Caco-2 (cell line): ENCODE measurements at regions not wholly inside any gene's neighbourhood (a gene's known extent, or its start where the extent isn't known, plus 50 kb on each side); places are given as distances from the start of the nearest gene placed in this dataset.
"Not testable (repeated sequence)": the region's sequence is repeated elsewhere in the genome, so short reads cannot be mapped to it uniquely, and the experiment has no call there.

Experiments used
- BruUV-seq: library from RNA; stranded (reverse); fragments of 400-500 nt; replicated peaks from 2 replicates; lab custom pipeline; 2021; lab: Mats Ljungman, UMichigan
- CTCF ChIA-PET: fragments of 300-600 bp; sonication (Branson Sonifier 250); formaldehyde crosslinking; loops from one replicate; lab custom pipeline; 2022; ENCODE audit warnings: antibody characterized with exemption; lab: Charles Lee
- POLR2A ChIA-PET: fragments of 300-600 bp; sonication (Branson Sonifier 250); formaldehyde crosslinking; loops from one replicate; lab custom pipeline; 2022; ENCODE audit warnings: antibody characterized with exemption; lab: Charles Lee
- DNase-seq, 2 experiments: peaks; one replicate each; pipeline versions ENCODE4 v3.0.0 to v3.0.0-alpha.2; 2020 to 2022
- H3K27me3 ChIP-seq: replicated peaks from 2 replicates; pipeline ENCODE4 v1.6.0; 2011; ENCODE audit warnings: low read length; ENCODE audit not compliant: control insufficient read depth, insufficient read depth
- H3K36me3 ChIP-seq: 2 replicates; pipeline ENCODE4 v1.5.1; 2011; ENCODE audit warnings: low read length; ENCODE audit not compliant: control insufficient read depth, insufficient read depth
- H3K4me1 ChIP-seq: fragments of 250-450 bp; sonication (Bioruptor Pico); 2 replicates; pipeline ENCODE4 v1.5.1; 2020; ENCODE audit warnings: mild to moderate bottlenecking
- H3K4me3 ChIP-seq: 2 replicates; pipeline ENCODE4 v1.5.1; 2011; ENCODE audit warnings: low read depth, mild to moderate bottlenecking, control low read depth, low read length
- H3K9me3 ChIP-seq: fragments of 250-450 bp; sonication (Bioruptor Pico); 2 replicates; pipeline ENCODE4 v1.5.1; 2020; ENCODE audit warnings: mild to moderate bottlenecking, moderate library complexity
- H3K27ac Mint-ChIP-seq: one replicate; pipeline ENCODE4 v1.8.0; 2022; ENCODE audit warnings: mixed read lengths; ENCODE audit not compliant: unreplicated experiment
- H3K27me3 Mint-ChIP-seq: one replicate; pipeline ENCODE4 v1.8.0; 2022; ENCODE audit warnings: mixed read lengths; ENCODE audit not compliant: insufficient read depth, unreplicated experiment
- H3K36me3 Mint-ChIP-seq: one replicate; pipeline ENCODE4 v1.8.0; 2022; ENCODE audit warnings: mild to moderate bottlenecking, mixed read lengths; ENCODE audit not compliant: insufficient read depth, unreplicated experiment
- H3K4me1 Mint-ChIP-seq: one replicate; pipeline ENCODE4 v1.8.0; 2022; ENCODE audit warnings: low read depth, mixed read lengths; ENCODE audit not compliant: unreplicated experiment
- H3K4me3 Mint-ChIP-seq: one replicate; pipeline ENCODE4 v1.8.0; 2022; ENCODE audit warnings: mild to moderate bottlenecking, moderate library complexity, mixed read lengths; ENCODE audit not compliant: unreplicated experiment
- H3K9me3 Mint-ChIP-seq: one replicate; pipeline ENCODE4 v1.8.0; 2022; ENCODE audit warnings: mixed read lengths; ENCODE audit not compliant: unreplicated experiment
- intact Hi-C: fragments of 100-400 bp; cut with micrococcal nuclease; formaldehyde crosslinking; loops from one replicate; pipeline ENCODE4 v1.10.0; 2022; ENCODE audit not compliant: unreplicated experiment
- TF ChIP-seq, protein P1 (sequence below), 2 experiments: fragments of 200-600 bp in 1 of 2; IDR thresholded peaks; 1 replicate in 1 of 2; 2 replicates in 1 of 2; pipeline versions ENCODE4 v1.5.1 to v1.8.0; 2011 to 2022; ENCODE audit warnings: antibody characterized with exemption in 1 of 2, control low read depth in 1 of 2, inconsistent platforms in 1 of 2, low read depth in 1 of 2, low read length in 1 of 2, mild to moderate bottlenecking in 1 of 2, moderate library complexity in 1 of 2; ENCODE audit not compliant: insufficient read depth in 1 of 2, severe bottlenecking in 1 of 2, unreplicated experiment in 1 of 2

DNA sequence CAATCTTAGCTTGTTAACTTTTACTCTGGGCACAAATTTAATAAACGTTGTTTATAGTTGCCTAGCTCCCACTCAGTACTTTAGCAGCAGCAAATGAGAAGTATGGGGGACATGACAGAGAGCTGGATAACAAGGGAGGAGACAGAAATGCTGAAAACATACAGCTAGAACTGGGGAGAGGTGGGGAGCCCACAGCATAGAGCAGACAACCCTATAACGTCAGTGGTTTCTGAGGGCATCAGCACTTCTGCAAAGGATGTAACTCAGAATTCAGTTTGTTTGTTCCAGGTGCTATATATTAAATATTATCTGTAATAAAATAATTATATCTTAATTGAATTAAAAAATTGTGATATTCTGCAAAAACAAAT is 1098.7 kb upstream of the FANCL start:
- intact Hi-C loops, result no loop called here
- no peaks in the 10 kb centered on the region for H3K4me1 Mint-ChIP-seq
- BruUV-seq, result no TSS peak

DNA sequence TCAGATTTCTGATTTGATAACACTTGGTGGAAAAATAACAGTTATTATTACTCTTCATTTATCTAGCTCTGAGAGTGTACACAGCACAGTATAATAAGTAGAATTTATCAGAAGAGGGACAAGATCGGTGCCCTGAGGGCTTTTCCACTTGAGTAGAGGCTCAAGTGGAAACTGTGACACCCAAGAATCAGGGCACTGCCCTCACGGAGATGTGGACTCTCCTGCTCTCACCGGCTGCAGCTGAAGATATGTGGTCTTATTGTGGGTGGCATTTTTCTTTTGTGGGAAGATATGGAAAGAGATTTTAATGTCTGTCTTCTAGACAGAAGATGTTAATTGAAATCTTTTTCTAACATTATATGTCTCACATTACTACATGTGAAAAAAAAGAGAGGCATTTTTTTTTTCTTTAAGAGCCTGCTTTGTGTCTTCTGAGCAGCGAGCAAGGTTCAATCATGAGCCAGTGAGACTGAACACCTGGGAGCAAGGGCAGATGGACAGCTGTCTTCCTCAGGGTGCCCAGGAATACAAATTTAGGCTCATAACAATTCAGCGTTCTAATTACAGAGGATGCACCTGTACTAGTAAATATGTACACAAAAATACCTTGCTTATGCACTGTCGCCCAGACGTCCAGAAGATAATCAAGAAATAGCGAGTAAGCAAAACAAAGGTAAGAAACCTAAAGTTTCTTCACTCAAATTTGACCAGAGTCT is 1098.2 kb upstream of the FANCL start:
- Mint-ChIP-seq H3K4me3 (no peak overlapping the region), H3K36me3 (no peaks in the 10 kb centered on the region), H3K27ac (no peak overlapping the region), H3K4me1 (no peaks in the 10 kb centered on the region), H3K27me3 (peaks cover 6% of the 10 kb centered on the region), H3K9me3 (no peaks in the 10 kb centered on the region)
- DNase-seq, result no peak
- BruUV-seq, result no TSS peak
- ChIA-PET POLR2A (no interaction called here), CTCF (no interaction called here)
- Histone ChIP-seq H3K4me3 (no peak overlapping the region), H3K9me3 (no peaks in the 10 kb centered on the region), H3K4me1 (no peaks in the 10 kb centered on the region), H3K27me3 (no peaks in the 10 kb centered on the region), H3K36me3 (no peaks in the 10 kb centered on the region)
- TF ChIP-seq, protein P1, sequence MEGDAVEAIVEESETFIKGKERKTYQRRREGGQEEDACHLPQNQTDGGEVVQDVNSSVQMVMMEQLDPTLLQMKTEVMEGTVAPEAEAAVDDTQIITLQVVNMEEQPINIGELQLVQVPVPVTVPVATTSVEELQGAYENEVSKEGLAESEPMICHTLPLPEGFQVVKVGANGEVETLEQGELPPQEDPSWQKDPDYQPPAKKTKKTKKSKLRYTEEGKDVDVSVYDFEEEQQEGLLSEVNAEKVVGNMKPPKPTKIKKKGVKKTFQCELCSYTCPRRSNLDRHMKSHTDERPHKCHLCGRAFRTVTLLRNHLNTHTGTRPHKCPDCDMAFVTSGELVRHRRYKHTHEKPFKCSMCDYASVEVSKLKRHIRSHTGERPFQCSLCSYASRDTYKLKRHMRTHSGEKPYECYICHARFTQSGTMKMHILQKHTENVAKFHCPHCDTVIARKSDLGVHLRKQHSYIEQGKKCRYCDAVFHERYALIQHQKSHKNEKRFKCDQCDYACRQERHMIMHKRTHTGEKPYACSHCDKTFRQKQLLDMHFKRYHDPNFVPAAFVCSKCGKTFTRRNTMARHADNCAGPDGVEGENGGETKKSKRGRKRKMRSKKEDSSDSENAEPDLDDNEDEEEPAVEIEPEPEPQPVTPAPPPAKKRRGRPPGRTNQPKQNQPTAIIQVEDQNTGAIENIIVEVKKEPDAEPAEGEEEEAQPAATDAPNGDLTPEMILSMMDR (IDR thresholded peaks at IDR 0.05; ENCODE audit: insufficient read depth in 1 of 2, low read depth in 1 of 2, low read length in 1 of 2, severe bottlenecking in 1 of 2, unreplicated experiment in 1 of 2), result no peak
- intact Hi-C loops, result no loop called here

More for the DNA sequence above, 1098.7 kb upstream of the FANCL start:
- no peaks in the 10 kb centered on the region for H3K9me3 Mint-ChIP-seq
- Histone ChIP-seq H3K27me3 (no peaks in the 10 kb centered on the region), H3K9me3 (no peaks in the 10 kb centered on the region), H3K4me1 (no peaks in the 10 kb centered on the region), H3K4me3 (no peak overlapping the region), H3K36me3 (no peaks in the 10 kb centered on the region)
- ChIA-PET CTCF (no interaction called here), POLR2A (no interaction called here)
- H3K27me3 Mint-ChIP-seq, result peaks cover 7% of the 10 kb centered on the region
- no peak overlapping the region for H3K4me3 Mint-ChIP-seq
- TF ChIP-seq, protein P1 (IDR thresholded peaks at IDR 0.05; ENCODE audit: insufficient read depth in 1 of 2, low read depth in 1 of 2, low read length in 1 of 2, severe bottlenecking in 1 of 2, unreplicated experiment in 1 of 2), result no peak
- no peak for DNase-seq
- no peak overlapping the region for H3K27ac Mint-ChIP-seq
- no peaks in the 10 kb centered on the region for H3K36me3 Mint-ChIP-seq

DNA sequence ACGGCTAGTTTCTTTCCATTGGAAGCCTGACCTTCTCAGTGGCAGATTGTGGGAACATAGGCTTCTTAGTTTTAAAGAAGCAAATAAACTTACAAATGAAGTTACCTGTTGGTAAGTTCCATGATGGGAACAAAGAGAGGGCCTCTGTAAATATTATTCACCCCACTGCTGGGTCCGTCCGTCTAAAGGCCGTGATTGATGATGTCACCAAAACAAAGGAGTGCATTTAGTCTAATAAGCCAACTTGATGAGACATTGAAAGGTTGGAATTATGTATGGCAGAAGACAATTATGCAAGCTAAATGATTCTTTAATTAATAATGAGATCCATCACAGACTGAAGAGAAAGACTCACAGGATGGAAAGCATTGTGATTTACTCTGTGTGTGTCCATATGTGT is 1091.9 kb upstream of the FANCL start:
- H3K27me3 Mint-ChIP-seq, result no peaks in the 10 kb centered on the region
- Histone ChIP-seq H3K36me3 (no peaks in the 10 kb centered on the region), H3K4me3 (no peak overlapping the region), H3K27me3 (no peaks in the 10 kb centered on the region), H3K4me1 (no peaks in the 10 kb centered on the region), H3K9me3 (no peaks in the 10 kb centered on the region)
- no peak overlapping the region for H3K27ac Mint-ChIP-seq
- no TSS peak for BruUV-seq
- H3K9me3 Mint-ChIP-seq, result no peaks in the 10 kb centered on the region
- POLR2A ChIA-PET, result no interaction called here
- no peaks in the 10 kb centered on the region for H3K36me3 Mint-ChIP-seq
- intact Hi-C loops, result no loop called here
- DNase-seq, result no peak
- TF ChIP-seq, protein P1 (IDR thresholded peaks at IDR 0.05; ENCODE audit: insufficient read depth in 1 of 2, low read depth in 1 of 2, low read length in 1 of 2, severe bottlenecking in 1 of 2, unreplicated experiment in 1 of 2), result no peak
- no peak overlapping the region for H3K4me3 Mint-ChIP-seq
- CTCF ChIA-PET, result no interaction called here
- H3K4me1 Mint-ChIP-seq, result no peaks in the 10 kb centered on the region

DNA sequence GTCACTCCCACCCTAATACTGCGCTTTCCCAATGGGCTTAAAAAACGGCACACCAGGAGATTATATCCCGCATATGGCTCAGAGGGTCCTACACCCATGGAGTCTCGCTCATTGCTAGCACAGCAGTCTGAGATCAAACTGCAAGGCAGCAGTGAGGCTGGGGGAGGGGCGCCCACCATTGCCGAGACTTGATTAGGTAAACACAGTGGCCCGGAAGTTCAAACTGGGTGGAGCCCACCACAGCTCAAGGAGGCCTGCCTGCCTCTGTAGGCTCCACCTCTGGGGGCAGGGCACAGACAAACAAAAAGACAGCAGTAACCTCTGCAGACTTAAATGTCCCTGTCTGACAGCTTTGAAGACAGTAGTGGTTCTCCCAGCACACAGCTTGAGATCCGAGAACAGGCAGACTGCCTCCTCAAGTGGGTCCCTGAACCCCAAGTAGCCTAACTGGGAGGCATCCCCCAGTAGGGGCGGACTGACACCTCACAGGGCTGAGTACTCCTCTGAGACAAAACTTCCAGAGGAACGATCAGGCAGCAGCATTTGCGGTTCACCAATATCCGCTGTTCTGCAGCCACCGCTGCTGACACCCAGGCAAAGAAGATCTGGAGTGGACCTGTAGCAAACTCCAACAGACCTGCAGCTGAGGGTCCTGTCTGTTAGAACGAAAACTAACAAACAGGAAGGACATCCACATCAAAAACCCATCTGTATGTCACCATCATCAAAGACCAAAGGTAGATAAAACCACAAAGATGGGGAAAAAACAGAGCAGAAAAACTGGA is 1085.6 kb upstream of the FANCL start:
- H3K36me3 ChIP-seq, H3K9me3 ChIP-seq, DNase-seq, H3K27ac Mint-ChIP-seq, H3K4me1 Mint-ChIP-seq, H3K36me3 Mint-ChIP-seq, H3K4me3 ChIP-seq, H3K4me3 Mint-ChIP-seq, intact Hi-C loops, H3K27me3 ChIP-seq, H3K27me3 Mint-ChIP-seq, H3K4me1 ChIP-seq, BruUV-seq, CTCF ChIA-PET, POLR2A ChIA-PET, H3K9me3 Mint-ChIP-seq: not testable (repeated sequence)
